HUDEP-2 (cell line): ENCODE measurements at regions not wholly inside any gene's neighbourhood (a gene's known extent, or its start where the extent isn't known, plus 50 kb on each side); places are given as distances from the start of the nearest gene placed in this dataset.
A peak's percentile ranks its signal among the peaks of the same experiment; 100 is the strongest.

Source experiments
- DNase-seq, 76 experiments: peaks; one replicate each; lab custom pipeline; 2025; ENCODE audit not compliant: unreplicated experiment in 76 of 76; lab: John Stamatoyannopoulos, UW

DNA sequence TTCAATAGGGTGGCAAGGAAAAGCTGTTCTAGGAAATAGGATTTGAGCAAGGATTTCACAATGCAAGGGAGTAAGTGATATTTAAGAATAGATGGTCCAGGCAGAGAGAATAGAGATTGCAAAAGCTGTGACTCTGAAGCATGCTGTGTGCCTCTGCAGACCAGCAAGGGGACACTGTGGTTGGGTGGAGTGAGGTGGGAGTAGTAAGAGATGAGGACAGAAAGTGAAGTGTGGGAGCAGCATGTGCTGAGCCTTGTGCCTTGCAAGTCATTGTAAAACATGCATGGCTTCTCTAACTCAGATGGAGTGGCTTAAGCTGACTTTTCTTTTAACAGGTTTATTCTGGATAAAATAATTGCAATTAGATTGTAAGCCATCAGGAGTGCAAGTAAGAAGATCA lies 442.4 kb downstream of the CCSER2 start:
- no peak for DNase-seq

- peak in 16 of 76 experiments; percentile 0 to 23 (median 3) for DNase-seq
These were observed 455.0 kb downstream of the CCSER2 start for GRCh38 chr10:84783386-84783785.

- no peak for DNase-seq
These were observed 455.5 kb downstream of the CCSER2 start for GRCh38 chr10:84783909-84784308.

DNA sequence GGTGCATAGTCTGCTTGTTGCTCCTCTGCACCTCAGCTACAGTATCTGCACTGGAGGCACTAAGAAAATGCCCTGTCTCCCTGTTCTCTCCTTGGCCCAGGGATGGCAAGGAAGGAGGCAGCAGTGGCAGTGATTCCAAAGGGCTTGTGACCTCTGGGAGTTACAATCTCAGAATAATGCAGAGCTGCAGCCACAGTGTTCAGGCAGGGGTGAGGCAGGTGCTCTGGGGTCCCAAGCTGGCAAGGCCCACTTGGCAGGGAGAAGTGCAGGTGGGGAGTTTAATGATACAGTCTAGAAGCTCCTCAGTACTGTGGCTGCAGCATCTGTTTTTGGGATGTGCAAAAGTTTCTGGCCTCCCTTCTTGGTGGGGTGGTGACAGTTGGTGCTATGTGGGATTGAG lies 456.4 kb downstream of the CCSER2 start:
- DNase-seq: no peak

- DNase-seq: no peak
These were observed 460.6 kb downstream of the CCSER2 start for GRCh38 chr10:84789026-84789425.

DNA sequence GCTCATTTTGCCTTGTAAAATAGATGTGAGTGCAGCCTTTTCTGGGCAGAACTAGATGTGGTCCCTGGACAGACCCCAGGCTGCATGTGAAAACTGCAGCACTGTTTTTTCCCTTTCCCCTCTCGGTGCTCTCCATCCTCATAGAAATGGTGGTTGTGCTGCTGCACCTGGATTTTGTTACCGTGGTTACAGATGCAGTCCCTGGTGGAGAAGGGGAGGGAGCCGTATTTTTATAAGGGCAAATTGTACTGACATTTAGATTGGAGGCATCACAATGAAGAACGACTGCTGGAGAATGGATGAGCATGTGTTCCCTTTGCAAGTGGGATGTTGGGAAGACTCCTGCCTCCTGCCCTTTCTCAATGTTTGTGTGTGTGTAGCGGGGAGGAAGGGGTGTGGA lies 469.9 kb downstream of the CCSER2 start:
- no peak for DNase-seq

DNA sequence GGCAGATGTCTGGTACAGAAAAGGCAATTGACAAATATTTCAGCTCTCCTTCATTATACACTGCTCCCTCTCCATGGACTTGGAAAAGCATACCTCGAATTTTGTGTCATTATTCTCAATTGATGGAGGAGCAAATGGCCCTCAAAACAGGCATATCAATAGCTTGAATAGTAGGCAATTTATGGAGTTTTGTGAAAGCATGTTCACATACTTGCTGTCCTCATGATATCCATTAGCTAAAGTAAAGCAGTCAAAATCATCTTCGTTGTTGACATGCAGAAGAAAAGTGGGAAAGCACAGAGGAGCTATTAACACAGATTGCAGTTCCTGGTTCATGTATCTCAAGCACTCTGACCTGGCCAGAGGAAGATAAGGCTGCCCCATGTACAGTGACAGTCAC lies 472.8 kb downstream of the CCSER2 start:
- no peak for DNase-seq

DNA sequence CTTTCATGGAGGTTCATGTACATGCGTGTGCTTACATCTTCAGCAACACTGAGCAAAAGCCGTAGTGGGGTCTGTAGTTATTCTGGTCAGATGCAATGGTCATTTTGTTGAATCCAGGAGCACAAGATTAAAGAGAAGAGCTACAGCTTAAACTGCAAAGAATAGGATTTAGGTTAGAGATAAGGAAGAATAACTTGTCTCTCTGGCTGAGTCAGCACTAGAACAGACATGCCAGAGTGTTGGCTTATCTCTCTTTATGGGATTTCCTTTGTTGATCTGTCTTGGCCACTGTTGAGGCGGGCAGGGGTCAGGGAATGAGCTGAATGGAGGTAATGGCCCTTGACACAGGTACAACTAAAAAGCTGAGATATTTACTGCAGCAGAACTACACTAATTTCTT lies 473.5 kb downstream of the CCSER2 start:
- DNase-seq: no peak

- no peak for DNase-seq
These were observed 476.8 kb downstream of the CCSER2 start for GRCh38 chr10:84805149-84805548.

DNA sequence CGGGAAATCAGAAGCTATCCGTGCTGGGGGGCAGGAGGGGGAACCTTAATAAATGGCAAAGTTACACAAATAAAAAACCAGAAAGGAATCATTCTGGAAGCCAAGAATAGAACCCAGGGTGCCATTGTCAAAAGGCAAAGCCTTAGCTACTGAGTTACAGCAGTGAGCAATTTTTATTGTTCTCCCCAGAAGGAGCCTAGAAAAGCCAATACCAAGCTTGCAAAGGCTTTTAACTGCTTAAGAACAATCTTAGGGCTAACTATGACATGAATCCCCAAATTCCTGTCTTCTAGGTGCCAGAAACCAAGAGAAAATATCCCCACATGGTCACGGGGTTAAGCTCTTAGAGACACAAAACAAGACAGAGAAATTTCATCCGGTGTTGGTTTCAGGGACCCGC lies 482.7 kb downstream of the CCSER2 start:
- DNase-seq: no peak

GRCh38 chr10:84818961-84819360 lies 490.6 kb downstream of the CCSER2 start:
- no peak for DNase-seq

GRCh38 chr10:84820120-84820519 lies 491.7 kb downstream of the CCSER2 start:
- peak in 7 of 76 experiments; percentile 0 to 21 (median 2) for DNase-seq

GRCh38 chr10:84820596-84820995 lies 492.2 kb downstream of the CCSER2 start:
- no peak for DNase-seq

DNA sequence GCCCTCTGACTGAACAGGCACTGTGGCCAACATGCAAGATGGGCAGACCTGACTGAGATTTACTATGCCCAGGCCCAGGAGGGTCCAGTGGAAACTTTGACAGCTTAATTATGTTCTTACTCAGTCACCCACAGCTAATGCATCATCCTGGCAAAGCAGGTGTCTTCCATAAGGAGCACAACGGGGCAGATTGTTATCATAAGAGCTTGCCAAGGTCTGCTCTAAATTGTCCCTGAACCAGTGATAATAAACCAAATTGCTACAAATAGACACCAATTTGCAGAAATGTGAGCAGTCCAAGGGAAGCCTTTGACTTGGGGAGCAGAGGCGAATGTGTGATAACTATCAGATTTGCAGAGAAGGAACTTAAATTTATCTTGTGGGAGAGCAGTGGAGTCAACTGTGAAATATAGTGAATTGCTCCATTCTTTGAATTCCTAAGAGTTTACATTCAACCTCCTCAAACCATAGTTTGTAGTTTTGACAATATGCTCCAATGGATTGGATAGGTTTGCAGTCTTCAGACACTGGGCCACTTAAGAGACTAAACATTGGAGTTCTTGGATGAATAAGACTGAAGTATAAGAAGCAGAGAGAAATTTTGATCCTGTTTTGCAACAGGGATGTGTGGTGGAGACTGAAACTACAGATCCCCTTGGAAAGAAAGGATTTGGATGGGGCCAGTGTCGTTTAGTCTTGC lies 494.7 kb downstream of the CCSER2 start:
- no peak for DNase-seq

GRCh38 chr10:84824525-84824924 lies 496.1 kb downstream of the CCSER2 start:
- no peak for DNase-seq

DNA sequence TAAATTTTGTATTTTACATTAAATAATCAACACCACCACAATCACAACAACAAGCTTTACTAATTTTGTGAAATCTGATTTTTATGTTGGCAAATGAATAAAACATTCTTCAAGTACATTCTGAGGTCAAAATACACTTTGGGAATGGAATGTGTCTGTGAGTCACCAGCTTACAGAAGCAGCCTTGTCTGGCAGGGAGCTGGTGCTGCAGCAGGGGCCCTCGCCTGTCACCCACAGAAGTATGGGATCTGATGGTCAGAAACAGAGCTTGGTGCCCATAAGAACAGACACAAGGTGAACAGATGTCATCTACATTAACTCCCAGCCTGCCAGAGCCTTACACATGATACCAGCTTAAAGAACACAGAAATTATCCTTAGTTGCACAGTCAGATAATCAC lies 496.9 kb downstream of the CCSER2 start:
- no peak for DNase-seq

GRCh38 chr10:84826704-84827103 lies 498.3 kb downstream of the CCSER2 start:
- no peak for DNase-seq

DNA sequence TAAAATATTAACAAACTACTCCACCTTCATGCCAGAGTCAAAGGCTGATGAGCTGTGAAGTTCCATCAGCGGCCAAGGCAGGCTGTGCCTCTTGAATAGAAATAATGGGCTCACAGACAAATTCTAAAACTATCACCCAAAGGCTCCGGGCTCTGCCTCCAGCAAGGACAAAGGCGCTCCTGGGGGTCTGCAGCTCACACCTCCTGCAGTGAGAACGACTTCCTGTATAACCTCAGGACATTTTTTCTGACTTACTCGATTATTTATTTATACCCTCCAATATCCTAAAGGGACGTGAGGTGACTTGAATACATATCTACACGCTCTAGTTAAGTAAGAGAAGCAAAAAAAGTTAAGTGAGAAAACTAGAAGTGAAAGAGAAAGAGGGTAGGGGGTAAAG lies 500.7 kb downstream of the CCSER2 start:
- DNase-seq: no peak

- DNase-seq: no peak
These were observed 508.8 kb downstream of the CCSER2 start for GRCh38 chr10:84837041-84837812.

DNA sequence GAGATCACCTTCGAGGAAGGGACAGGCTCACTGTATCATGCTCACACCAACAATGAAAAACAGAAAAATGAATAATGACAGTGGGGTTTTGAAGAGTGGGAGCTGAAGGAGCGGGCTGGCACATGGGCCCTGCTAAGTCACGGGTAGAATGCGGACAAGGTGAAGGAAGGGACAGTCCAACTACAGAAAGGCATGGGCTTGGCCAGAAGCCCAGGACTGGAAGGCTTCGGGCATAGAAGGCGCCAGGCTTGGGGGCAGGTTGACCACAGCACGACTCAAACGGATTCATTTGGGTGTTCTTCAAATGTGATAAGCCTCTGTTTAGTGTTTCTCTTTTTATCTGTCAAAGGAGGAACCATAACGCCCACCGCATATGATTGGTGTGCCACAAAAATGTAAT lies 509.5 kb downstream of the CCSER2 start:
- DNase-seq: peak in 14 of 76 experiments; percentile 1 to 73 (median 44)

DNA sequence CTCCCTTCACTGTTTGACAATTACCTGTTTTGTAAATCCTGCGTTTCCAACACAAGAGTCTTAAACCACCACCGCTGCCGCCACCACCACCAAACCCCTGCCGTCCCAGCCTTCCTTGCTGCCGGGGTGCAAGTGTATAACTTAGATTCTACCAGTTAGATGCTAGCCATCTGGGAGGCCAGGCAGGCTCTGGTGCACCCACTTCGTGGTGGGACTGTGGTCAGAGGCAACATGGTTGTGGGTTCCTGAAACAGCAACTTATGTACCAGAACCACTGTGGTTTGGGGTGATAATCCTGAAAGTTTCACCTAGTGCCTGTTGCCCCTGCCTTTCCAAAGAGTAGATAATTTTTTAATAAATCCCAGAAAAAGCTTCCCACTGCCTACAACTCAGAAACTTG lies 510.5 kb downstream of the CCSER2 start:
- DNase-seq: no peak

DNA sequence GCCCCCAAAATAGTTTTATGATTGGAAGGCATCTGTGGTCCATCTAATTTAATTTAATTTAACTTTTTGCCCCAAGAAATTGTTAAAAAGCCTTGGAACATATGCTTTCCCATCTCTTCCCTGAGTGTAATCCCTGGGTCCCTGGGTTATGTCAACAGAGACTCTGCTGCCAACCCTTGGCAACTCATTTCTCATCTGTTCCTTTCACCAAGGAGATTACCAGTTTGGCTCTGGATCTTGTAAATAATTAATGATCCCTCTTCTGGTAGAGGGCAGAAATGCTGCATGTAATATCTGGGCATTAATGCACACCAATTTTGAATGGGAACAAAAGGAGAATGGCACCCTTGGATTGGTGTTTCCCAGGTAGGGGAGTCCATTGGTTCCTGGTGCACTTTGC lies 514.2 kb downstream of the CCSER2 start:
- DNase-seq: no peak
